ENCODE measurements at regions not wholly inside any gene's neighbourhood (a gene's known extent, or its start where the extent isn't known, plus 50 kb on each side); places are given as distances from the start of the nearest gene placed in this dataset.

DNA sequence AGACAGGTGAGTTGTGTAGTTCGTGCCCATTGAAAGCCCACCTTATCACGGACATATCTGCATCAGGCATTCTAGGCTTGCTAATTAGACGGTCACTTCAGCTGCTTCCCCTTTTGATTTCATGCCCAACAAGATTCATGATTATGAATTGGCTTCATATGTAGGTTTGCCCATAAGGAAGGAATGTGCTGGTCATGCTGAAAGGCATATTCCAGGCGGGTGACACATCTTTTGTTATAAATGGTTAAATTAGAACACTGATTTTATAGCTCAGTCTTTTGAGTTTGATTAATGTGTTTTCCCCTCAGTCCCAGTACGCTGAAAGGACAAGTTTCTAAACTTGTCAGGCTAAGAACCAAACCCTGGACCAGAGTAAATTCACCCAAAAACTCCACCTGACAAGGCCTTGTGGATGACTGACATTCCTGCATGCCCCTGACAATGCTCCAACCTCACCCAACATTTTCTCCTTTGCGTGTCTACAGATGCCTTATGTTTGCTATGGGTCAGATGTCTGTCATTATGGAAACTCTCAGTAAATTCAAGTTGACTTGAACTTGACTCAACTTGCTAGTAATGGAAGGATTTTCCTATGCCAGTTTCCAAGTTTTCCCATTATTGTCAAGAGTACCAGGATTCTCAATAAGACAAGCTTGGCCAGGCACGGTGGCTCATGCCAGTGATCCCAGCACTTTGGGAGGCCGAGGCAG, 421.9 kb downstream of the PMP22 start:
- TF ChIP-seq BRCA1 (CRISPR knock-in tag; IDR thresholded peaks at IDR 0.05) (no peak), NR3C1 (CRISPR knock-in tag; IDR thresholded peaks at IDR 0.05) (no peak), ZNF256 (CRISPR knock-in tag; conservative IDR thresholded peaks at IDR 0.05) (no peak), KDM1A (CRISPR knock-in tag; IDR thresholded peaks at IDR 0.05) (no peak), EP300 (IDR thresholded peaks at IDR 0.05; ENCODE audit: low read depth in 2 of 2, low read length in 2 of 2) (no peak), EP300 (CRISPR knock-in tag; IDR thresholded peaks at IDR 0.05; ENCODE audit: borderline replicate concordance) (no peak), CREB1 (IDR thresholded peaks at IDR 0.05) (no peak), CREB1 (CRISPR knock-in tag; IDR thresholded peaks at IDR 0.05) (no peak), PHF20 (CRISPR knock-in tag; IDR thresholded peaks at IDR 0.05) (no peak)
- TF ChIP-seq, protein P1, sequence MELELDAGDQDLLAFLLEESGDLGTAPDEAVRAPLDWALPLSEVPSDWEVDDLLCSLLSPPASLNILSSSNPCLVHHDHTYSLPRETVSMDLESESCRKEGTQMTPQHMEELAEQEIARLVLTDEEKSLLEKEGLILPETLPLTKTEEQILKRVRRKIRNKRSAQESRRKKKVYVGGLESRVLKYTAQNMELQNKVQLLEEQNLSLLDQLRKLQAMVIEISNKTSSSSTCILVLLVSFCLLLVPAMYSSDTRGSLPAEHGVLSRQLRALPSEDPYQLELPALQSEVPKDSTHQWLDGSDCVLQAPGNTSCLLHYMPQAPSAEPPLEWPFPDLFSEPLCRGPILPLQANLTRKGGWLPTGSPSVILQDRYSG (CRISPR knock-in tag; IDR thresholded peaks at IDR 0.05): no peak

Data from HepG2 (cell line).